ENCODE measurements at regions not wholly inside any gene's neighbourhood (a gene's known extent, or its start where the extent isn't known, plus 50 kb on each side); places are given as distances from the start of the nearest gene placed in this dataset.
A peak's percentile ranks its signal among the peaks of the same experiment; 100 is the strongest.
"Not testable (repeated sequence)": the region's sequence is repeated elsewhere in the genome, so short reads cannot be mapped to it uniquely, and the experiment has no call there.

DNA sequence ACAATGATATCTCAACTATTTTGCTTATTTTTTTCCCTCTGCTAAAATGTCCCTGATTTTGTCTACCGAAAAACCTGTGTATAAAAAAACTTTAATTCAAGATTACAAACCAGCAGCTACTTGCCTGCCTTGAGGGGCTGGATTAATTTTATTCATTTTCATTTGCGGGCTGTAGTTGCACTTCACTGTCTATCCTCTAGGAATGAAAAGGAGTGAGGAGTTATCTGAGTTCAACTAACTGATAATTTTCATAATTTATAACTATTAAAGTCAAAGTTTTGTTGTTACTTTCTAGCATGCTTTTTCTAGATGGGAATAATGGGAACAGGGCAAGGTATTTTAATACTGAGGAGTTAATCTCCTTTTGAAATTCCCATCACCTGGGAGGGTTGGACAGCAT is 50.3 kb upstream of the AGTPBP1 start:
- DNase-seq (ENCODE audit: low spot score): not testable (repeated sequence)

DNA sequence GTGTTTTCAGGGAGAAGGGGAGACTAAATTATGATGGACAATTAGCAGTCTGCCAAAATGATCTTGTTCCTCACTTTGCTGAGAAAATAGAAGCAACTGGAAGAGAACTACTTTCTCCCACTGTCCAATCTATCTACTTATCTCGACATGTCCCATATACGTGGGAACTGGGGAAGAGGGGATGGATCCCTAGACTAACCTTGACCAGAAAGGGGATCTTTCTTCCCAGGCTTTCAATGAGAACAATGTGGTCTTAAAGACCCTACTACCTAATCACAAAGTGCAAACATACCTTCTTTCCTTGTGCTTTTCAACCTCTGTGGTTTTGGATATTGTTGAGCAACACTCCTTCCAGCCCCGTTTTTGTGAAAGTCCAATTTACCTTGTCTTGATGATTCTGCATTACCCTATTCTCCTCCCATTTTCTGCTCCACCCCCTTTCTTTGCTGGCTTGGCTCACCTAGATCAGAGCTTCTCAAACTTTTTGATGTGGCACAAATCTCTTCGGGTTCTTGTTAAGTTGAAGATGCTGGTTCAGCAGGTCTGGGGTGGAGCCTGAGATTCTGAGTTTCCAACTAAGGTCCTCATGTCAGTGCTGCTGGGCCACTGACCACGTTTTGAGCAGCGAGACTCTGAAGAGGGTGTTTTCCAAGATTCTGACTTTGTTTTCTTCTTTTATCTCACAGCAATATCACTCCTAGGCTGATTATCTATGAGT is 61.4 kb upstream of the AGTPBP1 start:
- DNase-seq (ENCODE audit: low spot score): not testable (repeated sequence)

- DNase-seq (ENCODE audit: low spot score): not testable (repeated sequence)
Measured at GRCh38 chr9:85804847-85805133, 63.0 kb upstream of the AGTPBP1 start.

GRCh38 chr9:85805134-85806005 is 63.6 kb upstream of the AGTPBP1 start:
- peak; percentile 52 for DNase-seq (ENCODE audit: low spot score)

- not testable (repeated sequence) for DNase-seq (ENCODE audit: low spot score)
Measured at GRCh38 chr9:85808329-85808728, 66.6 kb upstream of the AGTPBP1 start.

DNA sequence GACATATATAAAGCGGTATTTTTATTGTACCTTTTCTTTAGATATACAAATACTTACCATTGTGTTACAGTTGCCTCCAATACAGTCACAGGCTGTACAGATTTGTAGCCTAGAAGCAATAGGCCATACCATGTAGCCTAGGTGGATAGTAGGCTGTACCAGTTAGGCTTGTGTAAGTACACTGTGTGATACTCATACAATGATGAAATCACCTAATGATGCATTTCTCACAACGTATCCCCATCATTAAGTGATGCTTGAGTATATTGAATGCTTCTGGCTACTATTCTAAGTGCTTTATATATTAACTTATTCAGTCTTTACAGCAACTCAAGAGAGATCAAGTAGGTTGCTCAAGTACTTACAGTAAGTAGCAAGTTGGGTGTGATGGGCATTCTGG is 71.6 kb upstream of the AGTPBP1 start:
- not testable (repeated sequence) for DNase-seq (ENCODE audit: low spot score)

- DNase-seq (ENCODE audit: low spot score): not testable (repeated sequence)
Measured at GRCh38 chr9:85814800-85815199, 73.0 kb upstream of the AGTPBP1 start.

DNA sequence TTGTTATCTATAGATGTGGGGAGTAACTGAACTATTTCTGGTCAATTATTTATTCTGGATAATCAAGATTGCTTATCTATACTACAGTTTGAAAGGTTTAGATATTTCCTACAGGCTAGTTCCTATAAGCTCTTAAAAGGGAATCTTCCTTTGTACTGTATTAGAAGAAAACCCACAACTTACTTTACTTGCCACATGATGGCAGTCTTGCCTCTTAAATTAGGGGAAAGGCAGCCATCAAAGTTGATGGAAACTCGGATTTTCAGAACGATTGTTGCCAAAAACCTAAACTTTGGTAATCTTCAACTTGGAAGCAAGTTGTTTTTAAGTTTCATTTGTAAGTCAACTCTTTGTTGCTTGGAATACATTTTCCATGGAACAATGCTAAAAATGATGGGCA is 77.2 kb upstream of the AGTPBP1 start:
- DNase-seq (ENCODE audit: low spot score): peak; percentile 7

- not testable (repeated sequence) for DNase-seq (ENCODE audit: low spot score)
Measured at GRCh38 chr9:85820598-85820997, 78.8 kb upstream of the AGTPBP1 start.

GRCh38 chr9:85824949-85825348 is 83.2 kb upstream of the AGTPBP1 start:
- peak; percentile 45 for DNase-seq (ENCODE audit: low spot score)

DNA sequence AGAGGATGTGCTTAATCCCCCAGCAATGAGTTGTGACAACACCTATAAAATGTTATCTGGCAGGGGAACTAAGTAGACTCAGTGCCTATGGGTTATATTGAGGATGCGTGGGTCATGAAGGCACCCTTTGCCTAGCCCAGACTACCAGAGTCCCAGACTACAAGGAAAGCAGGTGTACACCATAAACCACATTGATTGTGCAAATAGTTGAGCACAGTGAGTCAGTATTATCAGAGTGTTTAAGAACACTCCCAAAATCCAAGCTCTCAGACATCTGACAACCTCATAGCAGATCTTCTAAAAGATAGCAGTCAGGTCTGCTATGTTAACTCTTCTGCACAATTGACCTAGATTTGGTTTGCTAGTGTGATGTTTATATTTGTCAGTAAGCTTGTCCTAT is 92.8 kb upstream of the AGTPBP1 start:
- DNase-seq (ENCODE audit: low spot score): not testable (repeated sequence)

GRCh38 chr9:85843949-85844348 is 97.0 kb upstream of the NAA35 start:
- not testable (repeated sequence) for DNase-seq (ENCODE audit: low spot score)

DNA sequence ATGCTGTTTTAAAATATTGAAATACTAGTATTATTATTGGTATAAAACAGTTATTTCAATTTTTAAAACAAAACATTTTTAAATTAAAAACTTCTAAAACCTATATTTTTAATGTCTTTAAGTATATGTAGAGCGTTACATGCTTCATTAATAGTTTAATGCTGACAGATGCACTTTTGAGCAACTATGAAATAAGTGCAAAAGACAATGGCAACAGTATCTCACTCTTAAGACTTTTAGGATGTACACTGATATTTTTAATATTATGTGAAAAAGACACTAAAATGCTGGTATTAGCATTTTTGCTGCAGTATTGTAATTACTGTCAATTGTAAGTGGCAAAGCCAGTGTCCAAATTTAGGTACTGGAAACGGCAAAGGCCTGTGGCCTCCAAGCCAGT is 93.2 kb upstream of the NAA35 start:
- not testable (repeated sequence) for DNase-seq (ENCODE audit: low spot score)

GRCh38 chr9:85858056-85858750 is 82.7 kb upstream of the NAA35 start:
- no peak for DNase-seq (ENCODE audit: low spot score)

- DNase-seq (ENCODE audit: low spot score): no peak
Measured at GRCh38 chr9:85859765-85860164, 81.2 kb upstream of the NAA35 start.

GRCh38 chr9:85861882-85862281 is 79.1 kb upstream of the NAA35 start:
- DNase-seq (ENCODE audit: low spot score): not testable (repeated sequence)

DNA sequence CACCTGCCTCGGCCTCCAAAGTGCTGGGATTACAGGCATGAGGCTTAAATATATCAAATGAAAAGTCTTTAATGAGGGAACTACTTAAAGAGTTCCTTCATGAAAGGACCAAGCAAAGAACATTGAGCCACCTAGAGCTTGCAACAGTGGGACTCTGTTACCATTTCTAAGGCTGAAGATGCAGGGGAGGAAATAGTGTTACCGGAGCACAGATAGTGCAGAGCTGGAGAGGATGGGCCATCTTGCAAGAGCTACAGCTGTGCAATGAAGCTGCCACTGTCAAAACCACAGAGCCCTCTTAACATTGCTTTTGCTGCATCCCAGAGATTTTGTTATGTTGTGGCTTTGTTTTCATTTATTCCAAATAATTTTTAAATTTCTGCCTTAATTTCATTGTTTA is 77.1 kb upstream of the NAA35 start:
- DNase-seq (ENCODE audit: low spot score): no peak

DNA sequence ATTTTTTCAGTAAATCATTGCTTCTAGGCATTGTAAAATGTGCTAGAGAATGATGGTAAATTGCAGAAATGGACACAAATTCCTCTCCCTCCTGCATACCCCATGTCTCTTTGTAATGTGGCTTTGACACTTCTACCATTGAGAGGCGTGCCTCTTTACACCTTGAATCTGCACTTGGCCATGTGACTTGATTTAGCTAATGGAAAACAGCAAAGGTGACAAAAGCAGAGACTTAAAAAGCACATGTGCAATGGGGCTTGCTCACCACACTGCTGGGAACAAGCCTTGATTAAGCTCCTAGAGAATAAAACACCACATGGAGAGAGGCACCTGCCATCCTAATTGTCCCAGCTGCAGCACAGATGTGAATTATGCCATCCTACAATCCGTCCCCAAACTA is 69.9 kb upstream of the NAA35 start:
- no peak for DNase-seq (ENCODE audit: low spot score)

DNA sequence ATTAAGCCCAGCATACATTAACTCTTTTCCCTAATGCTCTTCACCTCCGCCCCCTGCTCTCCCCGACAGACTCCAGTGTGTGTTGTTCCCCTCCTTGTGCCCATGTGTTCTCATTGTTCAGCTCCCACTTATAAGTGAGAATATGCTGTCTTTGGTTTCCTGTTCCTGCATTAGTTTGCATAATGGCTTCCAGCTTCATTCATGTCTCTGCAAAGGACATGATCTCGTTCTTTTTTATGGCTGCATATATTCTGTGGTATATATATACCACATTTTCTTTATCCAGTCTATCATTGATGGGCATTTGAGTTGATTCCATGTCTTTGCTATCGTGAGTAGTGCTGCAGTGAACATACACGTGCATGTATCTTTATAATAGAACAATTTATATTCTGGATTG is 69.3 kb upstream of the NAA35 start:
- DNase-seq (ENCODE audit: low spot score): not testable (repeated sequence)

- no peak for DNase-seq (ENCODE audit: low spot score)
Measured at GRCh38 chr9:85872463-85872862, 68.5 kb upstream of the NAA35 start.

- DNase-seq (ENCODE audit: low spot score): no peak
Measured at GRCh38 chr9:85876628-85877027, 64.3 kb upstream of the NAA35 start.

GRCh38 chr9:85878872-85879597 is 61.9 kb upstream of the NAA35 start:
- not testable (repeated sequence) for DNase-seq (ENCODE audit: low spot score)

Data from HT-29 (cell line).